GM18499 (cell line): ENCODE measurements at regions not wholly inside any gene's neighbourhood (a gene's known extent, or its start where the extent isn't known, plus 50 kb on each side); places are given as distances from the start of the nearest gene placed in this dataset.

Experiments used
- ATAC-seq: cut with Tn5 transposase; IDR thresholded peaks from one replicate; pipeline ENCODE4 v1.9.1; 2021; ENCODE audit warnings: moderate number of reproducible peaks; ENCODE audit not compliant: insufficient read depth, unreplicated experiment

- ATAC-seq, result no peak
Measured at GRCh38 chr2:5083402-5083801, 608.8 kb upstream of the SOX11 start.

DNA sequence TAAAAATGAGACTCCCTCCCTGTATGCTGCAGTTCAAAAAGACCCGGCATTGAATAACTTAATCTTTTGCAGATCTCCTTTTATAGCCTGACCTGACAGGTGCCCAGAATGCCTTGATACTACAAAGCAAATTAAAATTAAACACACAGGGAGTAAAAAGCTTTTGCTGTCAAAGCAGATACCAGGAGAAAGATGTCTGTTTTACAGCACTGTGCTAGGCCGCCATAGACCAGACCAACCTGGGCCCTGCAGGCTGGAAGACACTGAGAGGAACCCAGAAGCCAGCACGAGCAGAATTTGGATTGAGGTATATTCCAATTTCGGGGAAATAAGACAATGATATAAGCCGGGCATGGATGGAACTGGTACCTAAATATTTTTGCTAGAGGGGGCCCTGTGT, 602.8 kb upstream of the SOX11 start:
- ATAC-seq, result no peak

DNA sequence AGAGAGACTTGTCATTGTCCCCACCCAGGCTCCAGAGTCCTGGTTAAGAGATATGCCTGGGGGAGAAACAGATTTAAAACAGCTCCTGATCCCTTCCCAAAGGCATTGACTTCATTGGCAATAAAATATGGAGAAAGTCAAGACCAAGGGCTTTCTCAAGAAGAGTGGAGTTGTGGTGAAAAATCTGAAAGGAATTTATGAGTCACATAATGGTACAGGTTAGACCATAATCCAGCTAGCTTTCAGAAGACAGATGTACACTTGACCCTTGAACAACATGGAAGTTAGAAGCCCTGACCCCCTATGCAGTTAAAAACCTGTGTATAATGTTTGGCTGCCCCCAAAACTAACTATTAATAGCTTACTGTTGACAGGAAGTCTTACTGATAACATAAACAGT, 599.1 kb upstream of the SOX11 start:
- ATAC-seq, result no peak

DNA sequence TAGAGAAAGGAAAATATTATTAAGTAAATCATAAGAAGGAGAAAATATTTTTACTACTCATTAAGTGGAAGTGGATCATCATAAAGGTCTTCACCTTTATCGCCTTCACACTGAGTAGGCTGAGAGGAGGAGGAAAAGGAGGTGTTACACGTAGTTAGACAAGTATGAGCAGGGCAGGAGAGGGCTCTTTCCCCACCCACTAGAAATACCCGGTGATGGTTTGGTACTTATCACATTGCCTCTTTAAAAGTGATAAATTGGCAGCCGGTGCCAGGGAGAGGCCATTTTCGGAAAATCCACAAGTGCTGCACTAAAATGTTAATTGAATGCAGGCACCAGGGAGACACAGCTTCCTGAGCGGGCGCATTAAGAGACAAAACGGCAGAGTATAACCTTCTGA, 598.7 kb upstream of the SOX11 start:
- ATAC-seq, result no peak

- ATAC-seq, result no peak
Measured at GRCh38 chr2:5094192-5094591, 598.0 kb upstream of the SOX11 start.

GRCh38 chr2:5098286-5098685, 593.9 kb upstream of the SOX11 start:
- ATAC-seq, result no peak

- no peak for ATAC-seq
Measured at GRCh38 chr2:5102823-5103222, 589.4 kb upstream of the SOX11 start.

GRCh38 chr2:5111581-5111980, 580.6 kb upstream of the SOX11 start:
- no peak for ATAC-seq

DNA sequence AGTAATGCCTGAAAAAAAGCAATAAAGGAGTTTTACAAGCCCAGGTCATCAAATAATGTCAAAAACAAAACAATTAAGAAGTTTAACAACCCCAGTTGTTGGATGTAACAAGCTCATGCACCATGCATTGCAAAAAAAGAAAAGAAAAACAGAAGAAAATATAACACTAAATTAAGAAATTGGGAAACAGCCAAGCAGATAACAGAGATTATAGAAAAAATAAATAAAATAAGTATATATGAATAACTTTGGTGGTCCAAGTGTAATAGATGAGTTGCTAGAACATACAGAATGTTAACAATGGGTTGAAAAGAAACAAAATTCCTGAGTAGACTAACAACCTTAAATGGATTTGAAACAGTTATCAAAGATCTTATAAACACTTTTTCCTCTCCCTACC, 573.1 kb upstream of the SOX11 start:
- ATAC-seq, result no peak

DNA sequence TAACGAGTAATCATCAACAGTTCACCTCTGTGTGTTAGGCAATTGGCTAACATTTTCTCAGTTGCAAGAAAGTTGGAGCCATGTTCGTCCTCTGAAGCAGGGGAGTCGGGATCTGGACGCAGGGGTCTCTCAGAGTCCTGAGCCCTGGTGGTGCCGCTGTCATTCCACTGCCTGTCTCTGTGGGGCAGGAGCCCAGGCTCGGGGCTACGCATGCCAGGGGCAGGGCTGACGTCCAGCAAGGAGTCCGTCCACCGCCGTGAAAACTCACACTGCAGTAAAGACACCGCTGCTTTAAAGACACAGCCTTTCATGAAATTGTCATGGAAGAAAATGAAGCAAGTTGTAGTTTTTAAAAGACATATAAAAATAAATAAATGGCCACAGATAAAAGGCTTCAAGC, 571.1 kb upstream of the SOX11 start:
- no peak for ATAC-seq

DNA sequence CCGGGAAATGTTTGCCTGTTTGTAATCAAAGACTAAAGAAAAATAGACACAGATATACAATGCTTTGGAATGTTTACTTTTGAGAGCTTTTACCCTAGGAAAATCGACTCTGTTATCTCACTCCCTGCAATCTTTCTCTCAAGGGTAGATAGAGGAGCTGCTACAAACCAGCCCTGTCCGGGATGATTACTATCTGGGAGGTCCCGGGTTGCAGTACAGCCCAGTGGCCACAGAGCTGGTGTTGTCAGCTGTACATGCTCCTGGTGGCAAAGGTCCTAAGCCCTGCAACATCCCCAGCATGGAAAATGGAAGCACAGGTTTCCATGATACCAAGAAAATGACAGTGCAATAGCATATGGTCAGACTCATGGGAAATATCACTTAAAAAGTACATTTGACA, 570.5 kb upstream of the SOX11 start:
- ATAC-seq, result no peak

DNA sequence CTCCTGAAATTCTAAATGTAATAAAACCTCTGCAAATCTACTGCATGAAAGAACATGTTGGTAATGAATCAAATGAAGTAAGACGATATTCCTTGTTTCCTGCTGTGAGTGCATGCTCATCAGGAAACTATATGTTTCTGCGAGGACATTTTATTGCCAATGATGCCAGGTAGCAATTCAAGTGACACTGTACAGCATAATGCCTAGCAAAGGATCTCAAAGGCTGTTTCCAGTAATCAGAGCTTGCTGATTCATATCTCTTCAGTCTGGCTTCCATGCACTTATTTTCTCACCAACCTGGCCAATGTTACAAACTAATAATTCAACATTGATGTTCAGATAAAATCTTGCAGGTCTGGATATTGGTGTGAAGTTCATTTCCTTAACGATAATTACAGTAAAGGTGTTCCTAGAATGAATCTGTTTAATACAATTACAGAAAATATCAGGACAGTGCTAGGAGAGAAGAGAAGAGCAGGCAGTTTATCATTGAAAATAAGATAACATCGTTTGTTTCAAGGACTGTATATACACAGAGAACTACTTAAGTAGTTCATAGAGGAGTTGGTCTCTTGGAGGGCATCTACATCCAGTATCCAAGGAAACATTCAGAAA, 568.5 kb upstream of the SOX11 start:
- ATAC-seq, result no peak

DNA sequence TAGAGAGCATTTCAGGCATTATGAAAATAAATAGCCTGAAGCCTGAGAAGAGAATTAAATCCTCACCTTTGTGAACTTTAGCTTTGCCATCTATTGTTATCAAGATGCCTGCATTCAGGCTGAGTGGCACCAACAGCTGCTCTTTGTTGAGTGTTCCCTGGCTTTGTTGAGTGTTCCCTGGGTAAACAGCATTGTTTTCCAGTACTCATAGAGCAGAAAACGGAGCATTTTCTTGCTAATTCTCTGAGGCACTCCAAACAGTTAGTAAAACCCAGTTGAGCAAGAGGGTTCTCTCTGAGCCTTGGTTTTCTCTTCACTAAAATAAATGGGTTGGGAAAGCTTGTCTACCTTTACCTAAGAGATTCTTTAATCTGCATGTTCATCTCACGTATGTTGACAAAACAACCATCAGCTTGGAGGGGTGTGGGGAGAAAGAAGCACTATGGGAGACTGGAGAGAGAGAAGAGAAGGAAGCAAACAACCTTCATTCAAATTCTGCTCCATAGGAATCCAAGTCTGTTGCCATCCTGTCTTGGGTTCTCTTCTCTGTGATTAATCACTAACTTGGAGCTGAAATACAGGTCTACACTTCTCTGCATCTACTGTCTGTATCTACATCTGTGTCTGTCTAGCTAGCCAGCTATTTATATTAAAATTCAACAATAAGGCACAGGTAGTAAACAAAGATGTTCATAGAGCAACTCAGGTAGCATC, 567.0 kb upstream of the SOX11 start:
- ATAC-seq, result no peak

DNA sequence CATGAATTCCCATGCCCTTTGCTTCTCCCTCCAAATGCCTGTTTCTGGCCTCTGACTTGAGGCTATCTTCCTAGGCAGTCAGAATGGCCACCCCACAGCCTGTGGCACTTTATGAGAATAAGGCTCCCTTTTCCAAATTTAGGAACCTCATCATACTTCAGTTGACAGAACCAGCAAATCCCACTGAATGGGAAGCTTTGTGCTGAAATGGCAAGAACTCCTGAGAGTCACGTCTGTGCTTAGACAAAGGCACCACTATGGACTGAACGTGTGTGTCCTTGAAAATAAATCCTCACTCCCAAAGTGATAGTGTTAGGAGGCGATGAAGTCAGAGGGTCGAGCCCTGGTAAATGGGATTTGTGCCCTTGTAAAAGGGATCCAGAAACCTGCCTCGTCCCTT, 559.9 kb upstream of the SOX11 start:
- ATAC-seq, result no peak

- ATAC-seq, result no peak
Measured at GRCh38 chr2:5140347-5140746, 551.8 kb upstream of the SOX11 start.

DNA sequence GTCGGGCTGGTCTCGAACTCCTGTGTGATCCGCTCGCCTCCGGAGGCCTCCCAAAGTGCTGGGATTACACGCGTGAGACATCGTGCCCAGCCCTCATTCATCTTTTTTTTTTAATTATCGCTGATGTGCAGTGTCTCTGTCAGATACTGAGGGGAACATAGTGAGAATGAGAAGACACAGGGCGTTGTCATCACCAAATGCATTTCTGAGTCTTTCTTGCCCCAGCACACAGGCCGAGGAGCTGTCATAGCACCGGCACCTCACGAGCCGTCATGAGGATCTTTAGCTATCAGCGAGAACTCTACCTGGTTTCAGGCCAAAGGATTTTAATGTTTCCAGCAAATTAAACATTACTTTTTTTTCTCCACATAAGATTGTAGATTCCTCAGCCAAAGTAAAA, 548.0 kb upstream of the SOX11 start:
- no peak for ATAC-seq

- ATAC-seq, result no peak
Measured at GRCh38 chr2:5145053-5145452, 547.1 kb upstream of the SOX11 start.

DNA sequence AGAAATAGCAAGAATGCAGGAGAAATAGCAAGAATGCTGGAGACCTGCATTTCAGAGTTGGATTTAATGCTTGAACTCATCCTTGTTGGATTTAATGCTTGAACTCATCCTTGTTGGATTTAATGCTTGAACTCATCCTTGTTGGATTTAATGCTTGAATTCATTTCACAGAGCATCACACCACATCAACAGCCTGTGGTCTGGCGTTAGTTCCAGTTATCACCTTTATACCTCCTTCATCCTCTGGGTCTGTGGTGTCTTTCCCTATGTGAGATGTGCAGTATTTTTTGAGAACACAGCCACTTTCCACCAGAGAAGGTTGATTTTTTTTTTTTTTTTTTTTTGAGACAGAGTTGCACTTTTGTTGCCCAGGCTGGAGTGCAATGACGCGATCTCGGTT, 546.4 kb upstream of the SOX11 start:
- ATAC-seq, result no peak

DNA sequence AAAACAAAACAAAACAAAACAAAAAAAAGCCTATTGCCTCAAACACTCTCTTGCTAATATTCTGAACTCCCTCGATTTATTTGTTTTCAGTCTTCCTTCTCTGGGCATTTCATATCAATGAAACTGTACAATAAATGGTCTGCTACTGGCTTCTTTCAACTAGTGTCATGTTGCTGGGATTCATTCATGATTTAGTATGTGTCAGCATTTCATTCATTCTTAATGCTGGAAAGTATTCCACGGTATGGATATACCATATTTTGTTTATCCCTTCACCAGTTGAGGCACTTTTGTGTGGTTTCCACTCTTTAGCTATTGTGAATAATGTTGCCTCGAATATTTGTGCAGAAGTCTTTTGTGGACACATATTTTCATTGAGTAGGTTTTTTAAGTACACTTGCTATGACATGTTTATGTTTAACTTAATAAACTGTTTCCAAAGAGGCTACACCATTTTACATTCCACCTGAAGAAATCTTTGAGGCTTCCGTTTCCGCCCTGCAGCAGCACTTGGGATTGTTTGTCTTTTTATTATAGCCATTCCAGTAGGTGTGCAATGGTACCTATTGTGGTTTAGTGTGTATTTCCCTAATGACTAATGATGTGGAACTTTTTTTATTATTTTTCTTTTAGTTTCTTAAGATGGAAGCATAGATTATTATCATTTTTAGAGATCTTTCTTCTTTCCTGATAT, 543.6 kb upstream of the SOX11 start:
- ATAC-seq, result no peak

- ATAC-seq, result no peak
Measured at GRCh38 chr2:5150871-5151270, 541.3 kb upstream of the SOX11 start.

DNA sequence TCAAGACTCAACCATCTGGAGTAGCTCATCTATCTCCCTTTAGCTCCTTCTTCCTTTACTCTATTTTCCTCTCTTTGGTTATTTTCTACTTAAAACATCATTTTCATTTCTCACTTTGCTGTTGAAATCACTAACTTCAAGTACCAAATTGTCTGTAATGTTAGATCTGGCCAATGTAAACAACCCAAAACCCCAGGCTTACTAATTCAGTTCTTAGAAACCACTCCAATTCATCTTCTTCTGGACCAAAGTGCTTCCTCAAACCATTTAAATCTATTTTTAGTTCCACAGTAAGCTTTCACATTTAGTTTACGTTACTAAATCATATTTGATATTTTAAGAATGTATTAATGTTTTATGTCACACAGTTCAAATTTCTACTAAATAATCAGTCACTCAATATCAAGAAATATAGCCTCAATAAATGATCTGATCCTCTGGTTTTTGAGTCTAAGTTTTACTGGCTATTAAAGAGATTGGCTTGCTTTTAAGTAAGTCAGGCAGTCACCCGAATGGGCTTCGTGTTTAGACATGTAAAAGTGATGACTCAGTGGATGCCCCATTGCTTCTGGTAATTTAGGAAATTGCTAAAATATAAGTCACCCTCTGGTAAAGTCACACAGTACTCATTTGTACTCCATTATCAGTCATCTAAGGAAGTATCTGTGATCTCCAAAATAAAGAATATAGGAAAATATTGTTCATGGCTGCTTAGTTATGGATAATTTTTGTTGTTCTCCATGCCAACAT, 527.2 kb upstream of the SOX11 start:
- ATAC-seq, result no peak
